NCI-H510A treated with DMSO at 0.1 percent for 48 hours (cell line): ENCODE measurements at regions not wholly inside any gene's neighbourhood (a gene's known extent, or its start where the extent isn't known, plus 50 kb on each side); places are given as distances from the start of the nearest gene placed in this dataset.
"Not testable (repeated sequence)": the region's sequence is repeated elsewhere in the genome, so short reads cannot be mapped to it uniquely, and the experiment has no call there.

Experiments used
- DNase-seq: peaks from one replicate; lab custom pipeline; 2025; lab: John Stamatoyannopoulos, UW

DNA sequence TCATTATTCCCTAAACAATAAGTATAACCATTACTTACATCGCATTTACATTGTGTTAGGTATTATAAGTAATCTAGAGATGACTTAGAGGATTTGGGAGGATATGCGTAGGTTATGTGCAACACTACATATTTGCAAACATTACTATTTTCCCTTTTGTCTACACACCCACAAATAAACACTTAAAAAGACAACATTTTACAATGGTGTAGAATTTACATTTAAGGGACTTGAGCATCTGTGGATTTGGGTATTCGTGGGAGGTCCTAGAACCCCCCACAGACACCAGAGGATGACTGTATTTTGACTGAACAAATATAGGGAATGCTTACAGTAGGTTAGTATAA lies 220.2 kb upstream of the MYO3A start:
- DNase-seq = no peak

DNA sequence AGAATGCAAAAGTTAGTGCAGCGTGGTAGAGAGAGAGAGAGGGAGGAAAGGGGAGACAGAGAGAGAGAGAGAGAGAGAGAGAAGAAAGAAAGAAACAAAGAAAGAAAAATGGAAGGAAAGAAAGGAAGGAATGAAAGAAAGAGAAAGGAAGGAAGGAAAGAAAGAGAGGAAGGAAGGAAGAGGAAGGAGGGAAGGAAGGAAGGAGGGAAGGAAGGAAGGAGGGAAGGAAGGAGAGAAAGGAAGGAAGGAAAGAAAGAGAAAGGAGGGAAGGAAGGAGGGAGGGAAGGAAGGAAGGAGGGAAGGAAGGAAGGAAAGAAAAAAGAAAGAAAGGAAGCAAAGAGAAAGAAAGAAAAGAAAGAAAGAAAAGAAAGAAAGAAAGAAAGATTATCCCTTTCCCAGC lies 209.8 kb upstream of the MYO3A start:
- no peak for DNase-seq

GRCh38 chr10:25725917-25726716 lies 207.9 kb upstream of the MYO3A start:
- DNase-seq = peak; percentile 30

GRCh38 chr10:25738776-25739175 lies 195.3 kb upstream of the MYO3A start:
- no peak for DNase-seq

DNA sequence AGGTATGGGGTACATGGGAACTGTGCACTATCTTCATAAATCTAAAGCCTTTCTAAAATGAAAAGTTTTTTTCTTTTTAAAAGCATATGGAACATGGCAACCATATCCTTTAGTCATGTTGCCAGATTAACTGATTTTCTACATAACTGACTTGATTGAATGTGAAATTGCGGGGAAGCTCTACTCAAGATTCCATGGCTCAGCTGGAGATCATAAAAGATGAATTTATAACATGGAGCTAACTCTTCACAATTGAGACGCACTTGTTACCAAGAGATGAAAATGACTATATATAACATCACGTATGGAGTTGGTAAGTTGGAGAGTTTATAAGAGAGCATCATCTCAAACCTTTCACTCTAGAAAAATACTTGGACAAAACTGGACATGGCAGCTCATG lies 190.2 kb upstream of the MYO3A start:
- DNase-seq = no peak

DNA sequence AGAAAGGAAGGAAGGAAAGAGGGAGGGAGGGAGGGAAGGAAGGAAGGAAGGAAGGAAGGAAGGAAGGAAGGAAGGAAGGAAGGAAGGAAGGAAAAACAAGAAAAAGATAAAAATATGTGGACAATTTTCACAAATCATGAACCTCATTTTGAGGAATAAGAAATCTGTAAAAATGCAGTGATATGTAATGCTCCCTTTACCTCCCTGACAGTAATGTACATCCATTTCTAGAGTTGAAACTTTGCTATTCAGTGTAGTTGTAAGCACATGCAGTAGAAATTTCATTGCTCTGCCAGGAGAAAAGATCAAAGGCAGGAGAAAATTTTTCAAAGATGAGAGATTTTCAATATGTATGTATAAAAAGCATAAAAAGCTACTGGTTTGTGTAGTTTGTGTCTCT lies 189.5 kb upstream of the MYO3A start:
- no peak for DNase-seq

- no peak for DNase-seq
Measured at GRCh38 chr10:25745976-25746375, 188.1 kb upstream of the MYO3A start.

GRCh38 chr10:25747084-25747483 lies 186.9 kb upstream of the MYO3A start:
- no peak for DNase-seq

- no peak for DNase-seq
Measured at GRCh38 chr10:25748509-25748908, 185.5 kb upstream of the MYO3A start.

DNA sequence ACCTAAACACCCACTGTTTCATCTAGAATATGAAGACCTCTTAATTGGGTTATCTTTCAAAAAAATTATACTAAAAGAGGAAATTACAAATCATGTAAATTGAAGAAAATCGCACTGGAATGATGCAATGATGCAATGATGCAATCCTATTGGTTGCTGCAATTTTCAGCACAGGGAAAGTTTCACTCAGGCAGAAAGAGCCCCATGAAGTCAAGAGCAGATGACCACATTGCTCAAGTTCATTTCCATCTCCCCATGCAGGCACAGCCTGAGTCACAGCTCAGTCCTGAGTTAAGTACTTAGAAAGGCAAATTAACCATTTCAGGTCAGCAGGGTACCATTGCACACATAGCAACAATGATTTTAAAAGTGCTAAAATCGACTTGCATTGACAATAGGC lies 180.3 kb upstream of the MYO3A start:
- no peak for DNase-seq

GRCh38 chr10:25755874-25756273 lies 178.2 kb upstream of the MYO3A start:
- not testable (repeated sequence) for DNase-seq

GRCh38 chr10:25756784-25757183 lies 177.2 kb upstream of the MYO3A start:
- DNase-seq = no peak

DNA sequence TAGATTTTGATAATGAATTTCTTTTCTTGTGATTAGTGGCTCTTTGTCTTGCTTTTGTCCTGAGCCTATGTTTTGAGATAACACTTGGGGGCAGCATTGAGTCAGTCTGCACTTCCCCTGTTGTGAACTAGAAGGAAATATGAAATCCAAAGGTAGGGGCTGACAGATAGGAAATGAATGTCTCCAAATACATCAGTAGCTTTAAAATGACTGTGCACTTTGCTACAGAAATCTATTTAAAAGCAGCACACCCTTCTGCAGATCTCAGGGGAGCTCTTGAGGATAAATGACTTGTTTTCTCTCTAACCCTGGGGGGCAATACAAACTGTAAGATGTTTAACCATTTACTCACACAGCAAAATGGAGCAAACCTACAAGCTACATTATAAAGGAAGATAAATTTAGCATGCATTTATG lies 176.0 kb upstream of the MYO3A start:
- no peak for DNase-seq

- DNase-seq = no peak
Measured at GRCh38 chr10:25758511-25758910, 175.5 kb upstream of the MYO3A start.

- DNase-seq = no peak
Measured at GRCh38 chr10:25761937-25762336, 172.1 kb upstream of the MYO3A start.

DNA sequence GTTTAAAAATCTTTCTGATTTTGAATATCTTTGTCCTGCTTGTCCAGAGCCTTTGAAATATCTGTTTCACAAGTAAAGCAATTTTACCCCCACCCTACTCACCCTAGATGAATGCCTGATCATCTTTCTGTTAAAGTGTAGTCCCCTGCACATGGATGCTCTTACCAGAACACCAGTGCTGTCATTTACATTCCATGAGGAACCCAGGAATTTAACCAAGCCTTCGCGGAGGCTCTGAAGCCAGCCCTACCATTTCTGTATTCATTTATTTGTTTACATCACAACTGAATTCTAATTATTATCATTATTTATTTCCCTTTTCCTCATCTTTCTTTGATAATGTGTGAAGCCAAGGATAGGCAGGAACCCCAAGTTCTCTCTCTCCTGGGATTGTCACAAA lies 167.8 kb upstream of the MYO3A start:
- DNase-seq = no peak

DNA sequence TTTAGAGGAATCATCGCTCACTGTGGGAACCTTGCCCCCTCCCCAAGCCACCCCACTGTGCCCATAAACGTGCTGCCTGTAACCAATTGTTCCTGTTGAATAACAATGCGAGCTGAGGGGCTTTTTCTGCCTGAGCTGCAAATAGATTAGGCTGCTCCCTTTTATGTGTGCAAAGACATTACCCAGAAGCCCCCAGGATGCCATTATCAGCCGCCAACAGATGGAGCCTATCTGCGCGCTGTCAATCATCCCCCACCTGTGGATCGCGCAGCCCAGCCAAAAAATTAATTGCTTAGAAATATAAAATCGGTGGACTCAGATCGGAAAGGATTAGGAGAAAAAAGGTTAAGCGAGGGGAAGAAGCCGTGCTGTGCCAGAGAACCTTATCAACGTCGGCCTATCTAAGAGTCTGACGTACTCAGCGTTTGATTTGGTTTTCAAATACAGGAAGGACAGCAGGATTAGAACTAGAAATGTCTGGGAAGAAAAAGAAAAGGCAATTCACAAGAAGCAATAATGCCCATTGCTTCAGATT lies 167.3 kb upstream of the MYO3A start:
- DNase-seq = no peak

DNA sequence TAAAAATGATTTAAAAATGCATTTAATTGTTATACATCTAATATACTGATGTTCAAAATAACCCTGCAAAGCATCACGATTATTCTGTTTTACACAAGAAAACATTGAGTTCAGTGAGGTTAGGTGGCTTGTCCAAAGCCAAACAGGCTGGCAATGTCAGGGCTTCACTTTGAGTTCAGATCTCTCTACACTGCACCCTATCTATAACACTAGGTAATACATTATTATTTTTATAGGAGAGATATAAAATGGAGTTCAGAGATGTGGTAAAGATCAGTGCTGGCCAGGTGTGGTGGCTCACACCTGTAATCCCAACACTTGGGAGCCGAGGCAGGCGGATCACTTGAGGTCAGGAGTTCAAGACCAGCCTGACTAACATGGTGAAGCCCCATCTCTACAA lies 165.9 kb upstream of the MYO3A start:
- no peak for DNase-seq

GRCh38 chr10:25778646-25779045 lies 155.4 kb upstream of the MYO3A start:
- DNase-seq = no peak

GRCh38 chr10:25786161-25786560 lies 147.9 kb upstream of the MYO3A start:
- no peak for DNase-seq

GRCh38 chr10:25786899-25787298 lies 147.1 kb upstream of the MYO3A start:
- DNase-seq = no peak

DNA sequence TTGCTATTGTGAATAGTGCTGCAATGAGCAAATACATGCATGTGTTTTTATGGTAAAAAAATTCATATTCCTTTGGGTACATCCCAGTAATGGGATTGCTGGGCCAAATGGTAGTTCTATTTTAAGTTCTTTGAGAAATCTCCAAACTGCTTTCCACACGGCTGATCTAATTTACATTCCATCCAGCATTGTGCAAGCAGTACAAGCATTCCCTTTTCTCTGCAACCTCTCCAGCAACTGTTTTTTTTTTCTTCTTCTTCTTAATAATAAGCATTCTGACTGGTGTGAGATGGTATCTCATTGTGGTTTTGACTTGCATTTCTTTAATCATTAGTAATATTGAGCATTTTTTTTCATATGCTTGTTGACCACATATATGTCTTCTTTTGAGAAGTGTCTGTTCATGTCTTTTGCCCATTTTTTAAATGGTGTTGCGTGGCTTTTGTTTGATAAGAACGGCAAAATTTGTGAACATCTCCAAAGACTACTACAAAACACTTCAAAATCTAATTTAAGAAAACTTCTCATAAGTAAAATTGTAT lies 136.1 kb upstream of the MYO3A start:
- DNase-seq = no peak

- DNase-seq = no peak
Measured at GRCh38 chr10:25804505-25804904, 129.5 kb upstream of the MYO3A start.

DNA sequence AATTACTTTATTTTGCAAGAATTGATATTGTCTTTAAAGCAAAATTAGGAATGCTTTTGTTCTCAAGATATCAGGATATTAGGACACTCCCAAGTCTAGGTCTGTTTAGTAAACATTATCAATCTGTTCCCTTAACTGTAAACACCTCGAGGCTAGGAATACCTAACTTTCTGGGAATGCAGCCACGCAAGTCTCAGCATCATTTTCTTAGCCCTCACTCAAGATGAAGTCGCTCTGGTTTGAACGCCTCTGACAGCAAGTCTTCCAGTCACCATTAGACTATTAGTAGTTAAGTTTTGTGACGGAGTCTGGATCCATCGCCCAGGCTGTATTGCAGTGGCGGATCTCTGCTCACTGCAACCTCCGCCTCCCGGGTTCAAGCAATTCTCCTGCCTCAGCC lies 128.0 kb upstream of the MYO3A start:
- DNase-seq = no peak
